IgD-negative memory B cell (primary cell): ENCODE measurements at regions not wholly inside any gene's neighbourhood (a gene's known extent, or its start where the extent isn't known, plus 50 kb on each side); places are given as distances from the start of the nearest gene placed in this dataset.

Experiments used
- H3K27ac Mint-ChIP-seq, 3 donors: one replicate each; pipeline ENCODE4 v1.8.0; 2020 to 2022; ENCODE audit warnings: mild to moderate bottlenecking in 3 of 3, mixed read lengths in 3 of 3, moderate library complexity in 1 of 3
- H3K27me3 Mint-ChIP-seq: one replicate; pipeline ENCODE4 v1.8.0; 2021; ENCODE audit warnings: mixed read lengths
- H3K36me3 Mint-ChIP-seq: one replicate; pipeline ENCODE4 v1.8.0; 2020; ENCODE audit warnings: mild to moderate bottlenecking, mixed read lengths
- H3K4me1 Mint-ChIP-seq, 3 donors: one replicate each; pipeline ENCODE4 v1.8.0; 2020 to 2022; ENCODE audit warnings: mixed read lengths in 3 of 3, mild to moderate bottlenecking in 1 of 3
- H3K4me3 Mint-ChIP-seq, 4 donors: one replicate each; pipeline ENCODE4 v1.8.0; 2020 to 2022; ENCODE audit warnings: mild to moderate bottlenecking in 4 of 4, mixed read lengths in 4 of 4, moderate library complexity in 3 of 4
- H3K9me3 Mint-ChIP-seq, 3 donors: one replicate each; pipeline ENCODE4 v1.8.0; 2020 to 2021; ENCODE audit warnings: mixed read lengths in 3 of 3, mild to moderate bottlenecking in 1 of 3

GRCh38 chr5:23579566-23579965 is 72.2 kb downstream of the PRDM9 start:
- H3K4me1 Mint-ChIP-seq: no peaks in the 10 kb centered on the region
- H3K4me3 Mint-ChIP-seq: no peak overlapping the region
- H3K36me3 Mint-ChIP-seq: no peaks in the 10 kb centered on the region
- H3K27ac Mint-ChIP-seq: no peak overlapping the region
- H3K9me3 Mint-ChIP-seq: no peaks in the 10 kb centered on the region
- no peaks in the 10 kb centered on the region for H3K27me3 Mint-ChIP-seq

DNA sequence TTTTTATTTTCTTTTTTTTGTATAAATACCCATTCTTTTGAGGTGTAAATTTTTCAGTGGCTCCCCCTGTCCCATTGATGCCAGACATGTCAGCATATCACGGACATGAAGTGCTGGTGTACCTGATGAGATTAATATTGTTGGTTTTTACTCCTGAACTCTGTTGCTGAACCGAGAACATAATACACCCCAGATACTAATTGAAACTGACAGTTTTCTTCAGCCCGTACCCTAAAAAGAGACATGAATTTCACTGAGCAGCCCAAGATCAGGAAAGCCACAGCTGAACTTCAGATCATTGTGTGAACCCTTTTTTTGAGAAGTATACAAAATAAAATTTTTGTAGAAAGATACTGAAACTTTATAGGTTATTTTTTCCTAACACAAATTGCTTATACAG is 75.7 kb downstream of the PRDM9 start:
- Mint-ChIP-seq H3K4me3 (no peak overlapping the region), H3K36me3 (no peaks in the 10 kb centered on the region), H3K27me3 (no peaks in the 10 kb centered on the region), H3K9me3 (no peaks in the 10 kb centered on the region), H3K27ac (no peak overlapping the region), H3K4me1 (no peaks in the 10 kb centered on the region)

- no peaks in the 10 kb centered on the region for H3K4me1 Mint-ChIP-seq
- no peak overlapping the region for H3K4me3 Mint-ChIP-seq
- H3K9me3 Mint-ChIP-seq: peaks cover 0 to 5% (median 0%) of the 10 kb centered on the region in 3 donors
- no peaks in the 10 kb centered on the region for H3K36me3 Mint-ChIP-seq
- H3K27ac Mint-ChIP-seq: no peak overlapping the region
- H3K27me3 Mint-ChIP-seq: no peaks in the 10 kb centered on the region
Observed at GRCh38 chr5:23588841-23589326, 81.5 kb downstream of the PRDM9 start.

GRCh38 chr5:23591250-23591649 is 83.8 kb downstream of the PRDM9 start:
- Mint-ChIP-seq H3K4me3 (no peak overlapping the region), H3K27ac (no peak overlapping the region), H3K4me1 (no peaks in the 10 kb centered on the region)

DNA sequence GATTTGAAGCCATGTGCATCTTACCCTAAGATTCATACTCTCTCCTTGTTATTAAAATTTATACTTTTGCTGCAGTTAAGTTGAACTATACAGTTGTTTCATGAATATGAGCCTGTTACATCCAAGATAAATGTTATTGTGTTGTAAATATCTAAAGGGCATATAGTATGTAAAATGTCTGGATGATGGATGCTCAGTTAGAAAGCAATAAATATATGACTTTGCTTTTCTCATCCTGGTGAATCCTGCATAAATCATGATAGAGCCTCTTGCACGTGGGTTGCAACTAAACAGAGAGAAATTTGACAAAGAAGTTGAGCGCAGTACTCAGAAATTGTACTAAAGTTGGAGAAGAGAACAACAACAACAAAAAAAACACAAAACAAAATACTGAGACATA is 99.5 kb downstream of the PRDM9 start:
- Mint-ChIP-seq H3K36me3 (peaks cover 1% of the 10 kb centered on the region), H3K4me3 (no peak overlapping the region), H3K9me3 (peaks cover 2 to 12% (median 5%) of the 10 kb centered on the region in 3 donors), H3K27ac (no peak overlapping the region), H3K27me3 (no peaks in the 10 kb centered on the region), H3K4me1 (no peaks in the 10 kb centered on the region)

More at GRCh38 chr5:23591250-23591649, 83.8 kb downstream of the PRDM9 start:
- Mint-ChIP-seq H3K27me3 (no peaks in the 10 kb centered on the region), H3K9me3 (peaks cover 0 to 5% (median 0%) of the 10 kb centered on the region in 3 donors), H3K36me3 (no peaks in the 10 kb centered on the region)

GRCh38 chr5:23612701-23613100 is 105.3 kb downstream of the PRDM9 start:
- Mint-ChIP-seq H3K4me3 (no peak overlapping the region), H3K27ac (no peak overlapping the region), H3K4me1 (no peaks in the 10 kb centered on the region), H3K27me3 (no peaks in the 10 kb centered on the region), H3K36me3 (peaks cover 3% of the 10 kb centered on the region), H3K9me3 (peaks cover 2 to 20% (median 8%) of the 10 kb centered on the region in 3 donors)

DNA sequence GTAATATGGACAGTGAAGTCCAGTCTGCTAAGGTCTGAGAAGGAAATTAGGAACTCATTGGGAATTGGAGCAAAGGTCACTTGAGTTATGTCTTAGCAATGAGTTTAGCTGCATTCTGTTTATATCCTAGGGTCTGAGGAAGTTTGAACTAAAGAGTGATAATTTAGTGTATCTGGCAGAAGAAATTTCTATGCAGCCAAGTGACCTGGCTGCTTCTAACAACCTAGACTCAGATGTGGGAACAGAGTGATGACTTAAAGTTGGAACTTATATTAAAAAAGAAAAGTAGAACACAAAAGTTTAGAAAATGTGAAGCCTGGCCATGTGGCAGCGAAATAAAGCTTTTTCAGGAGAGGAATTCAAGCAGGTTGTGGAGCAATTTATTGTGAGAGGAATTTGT is 106.2 kb downstream of the PRDM9 start:
- H3K27ac Mint-ChIP-seq: no peak overlapping the region
- H3K27me3 Mint-ChIP-seq: no peaks in the 10 kb centered on the region
- no peak overlapping the region for H3K4me3 Mint-ChIP-seq
- peaks cover 2 to 19% (median 8%) of the 10 kb centered on the region in 3 donors for H3K9me3 Mint-ChIP-seq
- H3K36me3 Mint-ChIP-seq: peaks cover 2% of the 10 kb centered on the region
- no peaks in the 10 kb centered on the region for H3K4me1 Mint-ChIP-seq

- Mint-ChIP-seq H3K36me3 (peaks cover 2% of the 10 kb centered on the region), H3K4me1 (no peaks in the 10 kb centered on the region), H3K27me3 (no peaks in the 10 kb centered on the region), H3K9me3 (peaks cover 2 to 15% (median 8%) of the 10 kb centered on the region in 3 donors), H3K4me3 (no peak overlapping the region), H3K27ac (peak overlapping the region in 1 of 3 donors; percentile 13)
Observed at GRCh38 chr5:23614422-23614821, 107.0 kb downstream of the PRDM9 start.

- Mint-ChIP-seq H3K36me3 (no peaks in the 10 kb centered on the region), H3K4me3 (no peak overlapping the region), H3K27ac (no peak overlapping the region), H3K9me3 (peaks cover 2 to 4% (median 3%) of the 10 kb centered on the region in 3 donors), H3K4me1 (no peaks in the 10 kb centered on the region), H3K27me3 (no peaks in the 10 kb centered on the region)
Observed at GRCh38 chr5:23626961-23627360, 119.6 kb downstream of the PRDM9 start.

DNA sequence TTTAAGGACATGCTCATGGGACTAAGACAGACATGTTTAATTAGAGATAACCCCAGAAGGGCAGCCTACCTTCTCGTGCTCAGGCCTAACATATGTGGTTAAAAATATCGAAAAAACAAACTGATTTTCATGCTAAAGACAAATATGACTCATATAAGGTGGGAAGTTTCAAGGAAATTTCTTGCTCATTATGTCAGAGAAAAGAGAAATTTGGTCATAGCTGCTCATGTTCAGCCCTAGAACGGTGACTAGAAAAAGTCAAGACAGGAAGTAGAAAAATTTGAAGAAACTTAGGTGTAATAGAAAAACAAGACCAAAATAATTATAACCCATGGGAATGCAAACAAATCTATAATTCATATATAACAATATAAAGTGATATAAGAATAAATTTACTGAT is 120.6 kb downstream of the PRDM9 start:
- Mint-ChIP-seq H3K9me3 (peaks cover 2 to 4% (median 3%) of the 10 kb centered on the region in 3 donors), H3K27ac (peak overlapping the region in 1 of 3 donors; percentile 50), H3K36me3 (no peaks in the 10 kb centered on the region), H3K4me3 (no peak overlapping the region), H3K27me3 (no peaks in the 10 kb centered on the region), H3K4me1 (no peaks in the 10 kb centered on the region)

- no peaks in the 10 kb centered on the region for H3K4me1 Mint-ChIP-seq
- H3K27me3 Mint-ChIP-seq: no peaks in the 10 kb centered on the region
- no peak overlapping the region for H3K27ac Mint-ChIP-seq
- no peaks in the 10 kb centered on the region for H3K36me3 Mint-ChIP-seq
- H3K9me3 Mint-ChIP-seq: peaks cover 0 to 4% (median 3%) of the 10 kb centered on the region in 3 donors
- H3K4me3 Mint-ChIP-seq: no peak overlapping the region
Observed at GRCh38 chr5:23629396-23629795, 122.0 kb downstream of the PRDM9 start.

GRCh38 chr5:23631302-23632045 is 124.1 kb downstream of the PRDM9 start:
- peaks cover 2 to 4% (median 3%) of the 10 kb centered on the region in 3 donors for H3K9me3 Mint-ChIP-seq
- H3K4me3 Mint-ChIP-seq: no peak overlapping the region
- no peaks in the 10 kb centered on the region for H3K27me3 Mint-ChIP-seq
- H3K27ac Mint-ChIP-seq: no peak overlapping the region
- H3K36me3 Mint-ChIP-seq: no peaks in the 10 kb centered on the region
- no peaks in the 10 kb centered on the region for H3K4me1 Mint-ChIP-seq

GRCh38 chr5:23635938-23636337 is 128.5 kb downstream of the PRDM9 start:
- H3K4me3 Mint-ChIP-seq: no peak overlapping the region
- H3K4me1 Mint-ChIP-seq: peaks cover 0 to 2% (median 0%) of the 10 kb centered on the region in 3 donors
- H3K27ac Mint-ChIP-seq: no peak overlapping the region
- peaks cover 4 to 12% (median 6%) of the 10 kb centered on the region in 3 donors for H3K9me3 Mint-ChIP-seq
- H3K27me3 Mint-ChIP-seq: no peaks in the 10 kb centered on the region
- no peaks in the 10 kb centered on the region for H3K36me3 Mint-ChIP-seq

DNA sequence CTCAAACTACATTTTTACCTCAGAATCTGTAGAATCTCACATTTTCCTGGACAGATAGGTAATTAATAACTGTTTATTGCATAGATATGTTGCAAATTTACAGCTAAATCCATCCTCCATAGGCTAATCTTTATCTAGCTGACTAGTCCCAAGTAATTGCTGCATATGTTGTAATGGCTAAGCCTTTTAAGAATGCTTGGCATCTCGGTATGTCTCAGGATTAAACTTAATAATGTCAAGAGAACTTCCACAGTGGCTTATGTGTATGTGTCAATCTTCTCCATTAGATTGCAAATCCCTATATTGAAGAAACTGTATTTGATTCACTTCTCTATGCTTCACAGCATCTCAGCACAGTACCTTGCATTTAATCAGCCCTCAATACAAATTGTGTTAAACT is 131.9 kb downstream of the PRDM9 start:
- H3K9me3 Mint-ChIP-seq: peaks cover 4 to 19% (median 10%) of the 10 kb centered on the region in 3 donors
- H3K4me1 Mint-ChIP-seq: peaks cover 0 to 2% (median 0%) of the 10 kb centered on the region in 3 donors
- no peaks in the 10 kb centered on the region for H3K36me3 Mint-ChIP-seq
- H3K27ac Mint-ChIP-seq: no peak overlapping the region
- H3K27me3 Mint-ChIP-seq: no peaks in the 10 kb centered on the region
- no peak overlapping the region for H3K4me3 Mint-ChIP-seq

GRCh38 chr5:23648656-23649055 is 141.2 kb downstream of the PRDM9 start:
- Mint-ChIP-seq H3K4me3 (no peak overlapping the region), H3K9me3 (peaks cover 0 to 12% (median 6%) of the 10 kb centered on the region in 3 donors), H3K4me1 (no peaks in the 10 kb centered on the region), H3K36me3 (no peaks in the 10 kb centered on the region), H3K27ac (no peak overlapping the region), H3K27me3 (no peaks in the 10 kb centered on the region)

DNA sequence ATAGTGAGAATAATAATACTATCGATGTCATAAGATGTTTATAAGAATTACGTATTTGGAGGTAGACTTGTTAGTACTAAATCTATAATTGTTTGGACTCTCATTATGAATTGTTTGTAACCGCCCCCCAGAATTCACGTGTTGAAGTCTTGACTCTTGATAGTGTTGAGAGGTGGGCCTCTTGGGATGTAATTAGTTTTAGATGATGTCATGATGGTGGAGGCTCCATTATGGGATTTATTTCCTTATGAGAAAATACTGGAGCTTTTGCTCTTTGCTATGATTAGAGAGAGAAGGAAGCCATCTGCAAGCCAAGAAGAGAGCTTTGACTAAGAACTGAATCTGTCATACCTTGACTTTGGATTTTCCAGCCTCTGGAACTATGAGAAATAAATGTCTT is 142.2 kb downstream of the PRDM9 start:
- peaks cover 0 to 16% (median 6%) of the 10 kb centered on the region in 3 donors for H3K9me3 Mint-ChIP-seq
- H3K27me3 Mint-ChIP-seq: no peaks in the 10 kb centered on the region
- no peaks in the 10 kb centered on the region for H3K36me3 Mint-ChIP-seq
- H3K4me3 Mint-ChIP-seq: no peak overlapping the region
- no peaks in the 10 kb centered on the region for H3K4me1 Mint-ChIP-seq
- no peak overlapping the region for H3K27ac Mint-ChIP-seq
